ENCODE measurements at regions not wholly inside any gene's neighbourhood (a gene's known extent, or its start where the extent isn't known, plus 50 kb on each side); places are given as distances from the start of the nearest gene placed in this dataset.

DNA sequence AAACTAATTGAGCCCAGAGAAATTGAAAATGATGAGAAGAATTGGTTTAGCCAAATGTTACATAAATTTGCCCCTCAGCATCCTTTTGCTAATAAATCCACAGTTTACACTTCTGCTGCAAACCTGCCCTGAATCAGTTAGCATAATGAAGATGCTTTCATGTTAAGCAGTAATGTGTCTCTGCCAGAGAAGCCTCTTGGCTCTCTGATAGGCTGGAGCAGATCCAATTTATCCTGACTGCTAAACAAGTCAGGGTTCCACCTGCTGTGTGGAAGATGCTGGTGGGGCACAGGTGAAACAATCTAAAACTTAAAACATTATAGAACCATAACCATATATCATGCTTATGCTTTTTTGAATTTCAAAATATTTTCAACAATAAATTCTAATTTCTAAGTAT, 946.8 kb downstream of the OTOL1 start:
- TF ChIP-seq, protein P1, sequence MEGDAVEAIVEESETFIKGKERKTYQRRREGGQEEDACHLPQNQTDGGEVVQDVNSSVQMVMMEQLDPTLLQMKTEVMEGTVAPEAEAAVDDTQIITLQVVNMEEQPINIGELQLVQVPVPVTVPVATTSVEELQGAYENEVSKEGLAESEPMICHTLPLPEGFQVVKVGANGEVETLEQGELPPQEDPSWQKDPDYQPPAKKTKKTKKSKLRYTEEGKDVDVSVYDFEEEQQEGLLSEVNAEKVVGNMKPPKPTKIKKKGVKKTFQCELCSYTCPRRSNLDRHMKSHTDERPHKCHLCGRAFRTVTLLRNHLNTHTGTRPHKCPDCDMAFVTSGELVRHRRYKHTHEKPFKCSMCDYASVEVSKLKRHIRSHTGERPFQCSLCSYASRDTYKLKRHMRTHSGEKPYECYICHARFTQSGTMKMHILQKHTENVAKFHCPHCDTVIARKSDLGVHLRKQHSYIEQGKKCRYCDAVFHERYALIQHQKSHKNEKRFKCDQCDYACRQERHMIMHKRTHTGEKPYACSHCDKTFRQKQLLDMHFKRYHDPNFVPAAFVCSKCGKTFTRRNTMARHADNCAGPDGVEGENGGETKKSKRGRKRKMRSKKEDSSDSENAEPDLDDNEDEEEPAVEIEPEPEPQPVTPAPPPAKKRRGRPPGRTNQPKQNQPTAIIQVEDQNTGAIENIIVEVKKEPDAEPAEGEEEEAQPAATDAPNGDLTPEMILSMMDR (IDR thresholded peaks at IDR 0.05), result no peak
- TF ChIP-seq YY1 (IDR thresholded peaks at IDR 0.05; ENCODE audit: low read depth), result no peak
- no peak for TF ChIP-seq RCOR1 (IDR thresholded peaks at IDR 0.05; ENCODE audit: low read length)
- no peak for TF ChIP-seq CHD2 (IDR thresholded peaks at IDR 0.05; ENCODE audit: low read length, partially characterized antibody)
- TF ChIP-seq, protein P2, sequence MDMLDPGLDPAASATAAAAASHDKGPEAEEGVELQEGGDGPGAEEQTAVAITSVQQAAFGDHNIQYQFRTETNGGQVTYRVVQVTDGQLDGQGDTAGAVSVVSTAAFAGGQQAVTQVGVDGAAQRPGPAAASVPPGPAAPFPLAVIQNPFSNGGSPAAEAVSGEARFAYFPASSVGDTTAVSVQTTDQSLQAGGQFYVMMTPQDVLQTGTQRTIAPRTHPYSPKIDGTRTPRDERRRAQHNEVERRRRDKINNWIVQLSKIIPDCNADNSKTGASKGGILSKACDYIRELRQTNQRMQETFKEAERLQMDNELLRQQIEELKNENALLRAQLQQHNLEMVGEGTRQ (IDR thresholded peaks at IDR 0.05; ENCODE audit: borderline replicate concordance, low read depth, low read length), result no peak
- no peak for TF ChIP-seq EZH2phosphoT487 (IDR thresholded peaks at IDR 0.05; ENCODE audit: borderline replicate concordance, low read depth)
- TF ChIP-seq NRF1 (IDR thresholded peaks at IDR 0.05; ENCODE audit: low read depth, low read length), result no peak
- TF ChIP-seq, protein P3, sequence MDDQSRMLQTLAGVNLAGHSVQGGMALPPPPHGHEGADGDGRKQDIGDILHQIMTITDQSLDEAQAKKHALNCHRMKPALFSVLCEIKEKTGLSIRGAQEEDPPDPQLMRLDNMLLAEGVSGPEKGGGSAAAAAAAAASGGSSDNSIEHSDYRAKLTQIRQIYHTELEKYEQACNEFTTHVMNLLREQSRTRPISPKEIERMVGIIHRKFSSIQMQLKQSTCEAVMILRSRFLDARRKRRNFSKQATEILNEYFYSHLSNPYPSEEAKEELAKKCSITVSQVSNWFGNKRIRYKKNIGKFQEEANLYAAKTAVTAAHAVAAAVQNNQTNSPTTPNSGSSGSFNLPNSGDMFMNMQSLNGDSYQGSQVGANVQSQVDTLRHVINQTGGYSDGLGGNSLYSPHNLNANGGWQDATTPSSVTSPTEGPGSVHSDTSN (IDR thresholded peaks at IDR 0.05), result no peak
- no peak for TF ChIP-seq FOXM1 (IDR thresholded peaks at IDR 0.05; ENCODE audit: low read depth)
- no peak for TF ChIP-seq TCF12 (IDR thresholded peaks at IDR 0.05)
- TF ChIP-seq EP300 (IDR thresholded peaks at IDR 0.05; ENCODE audit: borderline replicate concordance in 1 of 2, low read depth in 1 of 2, low read length in 1 of 2), result no peak
- no peak for TF ChIP-seq TEAD4 (IDR thresholded peaks at IDR 0.05; ENCODE audit: borderline replicate concordance, insufficient read depth)
